NCI-H1417 treated with DMSO at 0.1 percent for 48 hours (cell line): ENCODE measurements at regions not wholly inside any gene's neighbourhood (a gene's known extent, or its start where the extent isn't known, plus 50 kb on each side); places are given as distances from the start of the nearest gene placed in this dataset.
A peak's percentile ranks its signal among the peaks of the same experiment; 100 is the strongest.
"Not testable (repeated sequence)": the region's sequence is repeated elsewhere in the genome, so short reads cannot be mapped to it uniquely, and the experiment has no call there.

Source experiments
- DNase-seq: peaks from one replicate; lab custom pipeline; 2025; lab: John Stamatoyannopoulos, UW

GRCh38 chr13:58500938-58501337 is 869.4 kb downstream of the PCDH17 start:
- DNase-seq, result no peak

DNA sequence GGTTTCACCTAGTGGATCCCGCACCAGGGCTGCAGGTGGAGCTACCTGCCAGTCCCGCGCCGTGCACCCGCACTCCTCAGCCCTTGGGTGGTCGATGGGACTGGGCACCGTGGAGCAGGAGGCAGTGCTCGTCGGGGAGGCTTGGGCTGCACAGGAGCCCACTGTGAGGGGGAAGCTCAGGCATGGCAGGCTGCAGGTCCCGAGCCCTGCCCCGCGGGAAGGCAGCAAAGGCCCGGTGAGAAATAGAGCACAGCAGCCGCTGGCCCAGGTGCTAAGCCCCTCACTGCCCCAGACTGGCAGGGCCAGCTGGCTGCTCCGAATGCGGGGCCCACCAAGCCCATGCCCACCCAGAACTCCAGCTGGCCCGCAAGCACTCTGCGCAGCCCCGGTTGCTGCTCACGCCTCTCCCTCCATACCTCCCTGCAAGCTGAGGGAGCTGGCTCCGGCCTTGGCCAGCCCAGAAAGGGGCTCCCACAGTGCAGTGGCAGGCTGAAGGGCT is 872.7 kb downstream of the PCDH17 start:
- DNase-seq, result not testable (repeated sequence)

GRCh38 chr13:58505262-58505920 is 873.8 kb downstream of the PCDH17 start:
- not testable (repeated sequence) for DNase-seq

DNA sequence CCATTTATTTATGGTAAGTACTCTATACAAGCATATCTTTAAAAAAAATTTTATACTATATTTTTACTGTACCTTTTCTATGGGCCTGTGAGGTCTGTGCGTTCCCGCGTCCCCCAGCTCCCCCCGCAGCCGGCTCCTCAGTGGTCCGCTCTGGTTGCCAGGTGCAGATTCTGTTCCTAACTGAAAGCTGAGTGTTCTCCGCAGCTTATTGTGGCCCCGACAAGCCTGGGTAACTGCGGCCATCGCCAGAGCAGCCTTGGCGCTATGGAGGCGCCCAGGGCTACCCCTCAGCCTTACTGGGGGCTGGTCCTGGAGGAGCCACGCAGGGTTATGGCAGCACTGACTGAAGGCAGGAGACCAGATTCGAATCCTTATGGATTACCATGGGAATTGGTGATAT is 896.8 kb downstream of the PCDH17 start:
- DNase-seq, result no peak

- no peak for DNase-seq
Measured at GRCh38 chr13:58531614-58532013, 900.1 kb downstream of the PCDH17 start.

DNA sequence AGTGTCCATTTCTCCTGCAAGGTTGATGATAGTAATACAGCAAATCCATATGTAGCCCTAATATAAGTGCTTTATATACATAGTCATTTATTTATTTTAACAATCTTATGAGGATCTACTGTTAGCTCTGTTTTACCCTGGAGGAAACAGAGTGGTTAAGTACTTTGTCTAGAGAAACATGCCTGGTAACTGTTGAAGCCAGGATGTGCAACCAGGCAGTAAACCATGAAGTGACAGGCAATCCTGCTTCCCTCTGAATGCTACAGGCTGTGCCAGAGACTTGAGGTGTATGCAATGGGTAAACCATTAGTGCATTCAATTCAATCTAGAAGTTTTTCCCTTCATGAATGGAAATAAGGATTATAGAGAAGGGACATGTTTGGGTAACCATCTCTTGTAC is 911.0 kb downstream of the PCDH17 start:
- DNase-seq, result no peak

DNA sequence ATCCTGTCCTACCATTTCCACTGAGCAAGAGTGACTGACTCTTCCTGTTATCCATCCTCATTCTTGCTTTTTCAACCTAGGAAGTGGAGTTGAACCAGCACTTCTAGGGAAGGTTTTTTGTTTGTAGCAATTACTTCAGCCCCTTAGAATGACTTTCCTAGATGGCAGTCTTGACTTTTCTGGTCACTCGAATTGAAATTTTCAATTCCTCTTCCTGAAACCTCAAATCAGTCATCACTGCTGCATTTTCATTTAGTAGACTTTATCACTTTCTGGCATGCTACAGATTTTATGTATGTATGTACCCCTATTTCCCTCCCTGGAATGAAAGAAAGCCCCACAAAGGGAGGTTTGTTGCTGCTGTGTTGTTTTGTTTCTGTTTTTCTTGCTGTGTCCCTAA is 915.9 kb downstream of the PCDH17 start:
- no peak for DNase-seq

DNA sequence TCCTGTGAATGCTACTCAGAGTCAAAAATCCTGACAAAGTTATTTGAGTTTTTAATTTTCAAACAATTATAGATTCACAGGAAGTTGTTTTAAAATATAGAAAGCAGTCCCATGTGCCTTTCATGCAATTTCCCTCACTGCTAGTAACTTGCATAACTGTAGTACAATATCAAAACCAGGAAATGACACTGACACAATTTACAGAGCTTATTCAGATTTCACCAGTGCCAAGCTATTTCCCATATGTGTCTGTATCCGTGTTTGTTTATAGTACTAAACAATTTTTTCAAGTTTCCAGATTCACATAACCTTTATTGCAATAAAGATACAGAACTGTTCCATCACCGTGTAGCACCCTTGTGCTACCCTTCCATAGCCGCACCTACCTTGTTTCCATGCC is 934.6 kb downstream of the PCDH17 start:
- DNase-seq, result no peak

GRCh38 chr13:58573743-58574142 is 942.2 kb downstream of the PCDH17 start:
- no peak for DNase-seq

DNA sequence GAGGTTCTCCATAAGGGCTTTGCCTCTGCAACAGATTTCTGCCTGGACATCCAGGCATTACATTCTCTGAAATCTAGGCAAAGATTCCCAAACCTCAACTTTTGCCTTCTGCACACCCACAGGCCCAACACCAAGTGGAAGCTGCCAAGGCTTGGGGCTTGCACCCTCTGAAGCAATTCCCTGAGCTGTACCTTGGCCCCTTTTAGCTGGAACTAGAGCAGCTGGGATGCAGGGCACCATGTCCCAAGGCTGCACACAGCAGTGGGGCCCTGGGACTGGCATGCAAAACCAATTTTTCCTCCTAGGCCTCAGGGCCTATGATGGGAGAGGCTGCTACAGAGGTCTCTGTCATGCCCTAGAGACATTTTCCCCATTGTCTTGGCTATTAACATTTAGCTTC is 943.2 kb downstream of the PCDH17 start:
- no peak for DNase-seq

GRCh38 chr13:58579468-58579867 is 947.9 kb downstream of the PCDH17 start:
- DNase-seq, result no peak

DNA sequence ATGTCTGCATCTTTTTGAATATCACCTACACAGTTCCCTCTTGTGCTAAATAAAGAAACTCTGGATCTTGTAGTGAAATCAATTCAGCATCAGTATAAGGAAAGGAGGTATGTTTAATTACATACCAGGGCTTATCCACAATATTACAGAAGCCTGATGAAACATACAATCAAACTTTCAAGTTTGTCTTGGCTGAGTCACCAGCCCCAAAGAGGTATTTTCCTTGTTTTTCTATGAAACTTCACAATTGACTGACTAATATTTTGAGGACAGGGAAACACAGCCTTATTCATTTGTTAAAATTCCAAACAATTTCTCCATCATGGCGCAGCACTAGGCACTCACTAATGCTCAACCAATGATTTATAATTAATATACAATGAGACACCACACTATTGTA is 952.4 kb downstream of the PCDH17 start:
- no peak for DNase-seq

- DNase-seq, result no peak
Measured at GRCh38 chr13:58584610-58585009, 953.1 kb downstream of the PCDH17 start.

GRCh38 chr13:58587183-58587582 is 955.6 kb downstream of the PCDH17 start:
- DNase-seq, result no peak

GRCh38 chr13:58592052-58592451 is 960.5 kb downstream of the PCDH17 start:
- no peak for DNase-seq

GRCh38 chr13:58592786-58593185 is 961.2 kb downstream of the PCDH17 start:
- no peak for DNase-seq

GRCh38 chr13:58594747-58595600 is 963.4 kb downstream of the PCDH17 start:
- no peak for DNase-seq

DNA sequence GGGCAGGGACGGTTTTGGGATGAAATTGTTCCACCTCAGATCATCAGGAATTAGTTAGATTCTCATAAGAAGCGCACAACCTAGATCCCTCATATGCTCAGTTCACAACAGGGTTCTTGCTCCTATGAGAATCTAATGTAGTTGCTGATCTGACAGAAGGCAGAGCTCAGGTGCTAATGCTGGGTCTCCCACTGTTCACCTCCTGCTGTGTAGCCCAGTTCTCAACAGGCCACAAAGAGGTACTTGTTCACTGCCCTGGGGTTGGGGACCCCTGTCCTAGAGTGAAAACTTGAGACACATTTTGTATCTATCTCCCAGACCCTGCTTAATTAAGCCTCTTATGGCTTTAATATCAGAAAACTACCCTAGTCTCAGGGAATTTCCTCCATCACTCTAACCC is 966.0 kb downstream of the PCDH17 start:
- DNase-seq, result no peak

DNA sequence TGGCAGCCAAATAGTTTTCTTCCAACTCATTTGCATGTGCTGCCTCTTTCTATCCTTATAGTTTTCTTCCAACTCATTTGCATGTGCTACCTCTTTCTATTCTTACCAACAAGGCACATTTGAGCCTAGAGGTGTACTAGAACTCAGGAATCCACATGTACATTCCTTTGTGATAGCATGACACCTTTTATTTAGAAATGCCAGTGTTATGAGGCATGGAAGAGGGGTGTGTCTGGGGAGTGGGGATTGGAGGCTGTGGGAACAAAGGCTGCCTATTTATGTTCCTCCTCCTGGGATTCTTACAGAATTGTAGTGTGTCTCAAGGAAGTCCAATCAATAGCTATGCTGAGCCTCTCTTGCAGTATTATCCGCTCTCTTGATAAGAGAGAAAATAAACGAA is 966.7 kb downstream of the PCDH17 start:
- DNase-seq, result no peak

GRCh38 chr13:58611117-58611516 is 979.6 kb downstream of the PCDH17 start:
- no peak for DNase-seq

GRCh38 chr13:58617880-58618665 is 986.5 kb downstream of the PCDH17 start:
- DNase-seq, result no peak

DNA sequence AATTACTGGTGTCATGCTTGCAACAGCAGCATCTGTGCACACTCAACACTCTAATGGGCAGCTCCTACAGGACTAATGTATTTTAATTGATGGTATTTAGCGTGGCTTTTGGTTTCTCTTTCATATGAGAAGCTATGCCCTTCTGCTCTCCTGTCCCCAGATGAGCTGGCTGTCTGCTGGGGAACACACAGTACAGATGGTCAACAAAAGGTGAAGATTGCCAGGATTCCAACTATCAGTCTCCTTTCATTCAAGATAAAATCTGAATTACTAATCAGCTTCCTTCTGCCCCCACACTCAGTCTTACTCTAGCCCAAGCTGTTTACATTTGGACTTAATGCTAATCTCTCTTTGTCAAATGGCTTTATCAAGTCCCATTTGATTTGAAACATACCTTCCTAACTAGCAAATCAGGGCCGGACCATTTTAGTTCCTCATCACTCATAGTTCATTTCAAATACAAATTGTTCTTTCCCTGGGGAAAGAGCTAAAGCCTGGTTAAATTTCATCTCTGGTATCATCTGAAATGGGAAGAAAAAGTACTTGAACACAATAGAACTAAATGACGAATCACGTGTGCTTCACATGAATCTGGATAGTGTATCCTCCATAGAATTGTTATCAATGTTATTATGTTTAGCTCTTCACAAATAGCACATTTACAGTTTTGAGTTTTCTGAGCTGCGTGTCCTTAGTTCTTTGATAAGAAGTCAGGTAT is 988.0 kb downstream of the PCDH17 start:
- DNase-seq, result peak; percentile 66
